ENCODE measurements at regions not wholly inside any gene's neighbourhood (a gene's known extent, or its start where the extent isn't known, plus 50 kb on each side); places are given as distances from the start of the nearest gene placed in this dataset.

- no peak for ATAC-seq
- no peak for TF ChIP-seq CREB5 (CRISPR knock-in tag; IDR thresholded peaks at IDR 0.05; ENCODE audit: low read depth)
- no peak for TF ChIP-seq ARNTL (CRISPR knock-in tag; IDR thresholded peaks at IDR 0.05; ENCODE audit: borderline replicate concordance, low read depth)
- no peak for TF ChIP-seq ISL1 (CRISPR knock-in tag; IDR thresholded peaks at IDR 0.05)
- no peak for TF ChIP-seq TOX (CRISPR knock-in tag; IDR thresholded peaks at IDR 0.05; ENCODE audit: borderline replicate concordance)
- no peak for TF ChIP-seq RARB (CRISPR knock-in tag; IDR thresholded peaks at IDR 0.05)
- no peak for TF ChIP-seq PATZ1 (CRISPR knock-in tag; IDR thresholded peaks at IDR 0.05; ENCODE audit: borderline replicate concordance)
Observed at GRCh38 chr3:14322667-14323295, 79.6 kb upstream of the SLC6A6 start.

DNA sequence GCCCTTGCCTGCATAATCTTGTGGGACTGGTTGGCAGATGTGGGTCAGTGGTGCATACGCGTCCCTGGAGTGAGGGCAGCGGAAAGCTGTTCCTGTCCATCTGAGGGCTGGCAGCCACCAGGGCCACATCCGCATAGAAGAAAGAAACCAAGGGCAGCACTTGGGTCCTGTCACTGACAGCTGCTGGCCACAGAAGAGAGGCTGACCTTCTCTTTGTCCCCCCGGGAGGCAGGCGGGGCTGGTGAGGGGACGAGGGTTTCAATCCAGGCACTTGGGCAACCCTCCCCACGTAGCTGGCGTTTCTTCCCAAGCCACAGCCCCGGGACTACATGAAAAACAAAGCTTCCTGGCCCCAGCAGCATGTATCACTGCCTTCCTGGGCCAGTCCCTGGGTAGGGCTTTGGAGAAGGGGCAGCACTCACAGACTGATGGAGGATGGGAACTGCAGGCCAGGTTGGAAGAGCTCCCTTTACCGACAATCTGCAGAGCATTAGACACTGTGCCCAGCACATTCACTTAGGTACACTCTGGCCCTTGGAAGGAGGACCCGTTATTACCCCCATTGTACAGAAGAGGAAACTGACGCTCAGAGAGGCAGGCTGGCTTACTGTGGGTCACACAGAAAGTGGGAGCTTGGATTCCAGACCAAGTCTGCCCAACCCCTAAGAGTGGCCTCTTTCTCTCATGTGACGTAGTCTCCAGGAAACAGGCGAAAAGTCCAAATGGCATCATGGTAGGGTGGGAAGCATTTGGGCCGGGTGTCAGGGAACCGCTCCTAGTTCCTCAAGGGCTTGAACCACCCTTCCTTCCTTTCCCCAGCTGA is 78.8 kb upstream of the SLC6A6 start:
- no peak for ATAC-seq
- TF ChIP-seq CSDC2 (CRISPR knock-in tag; IDR thresholded peaks at IDR 0.05) (no peak), CSRNP3 (CRISPR knock-in tag; IDR thresholded peaks at IDR 0.05) (no peak), GLIS3 (CRISPR knock-in tag; IDR thresholded peaks at IDR 0.05) (no peak), TSHZ2 (CRISPR knock-in tag; IDR thresholded peaks at IDR 0.05) (no peak), PATZ1 (CRISPR knock-in tag; IDR thresholded peaks at IDR 0.05; ENCODE audit: borderline replicate concordance) (no peak), TCF4 (CRISPR knock-in tag; IDR thresholded peaks at IDR 0.05; ENCODE audit: borderline replicate concordance) (no peak), SNAI2 (CRISPR knock-in tag; IDR thresholded peaks at IDR 0.05) (no peak)

DNA sequence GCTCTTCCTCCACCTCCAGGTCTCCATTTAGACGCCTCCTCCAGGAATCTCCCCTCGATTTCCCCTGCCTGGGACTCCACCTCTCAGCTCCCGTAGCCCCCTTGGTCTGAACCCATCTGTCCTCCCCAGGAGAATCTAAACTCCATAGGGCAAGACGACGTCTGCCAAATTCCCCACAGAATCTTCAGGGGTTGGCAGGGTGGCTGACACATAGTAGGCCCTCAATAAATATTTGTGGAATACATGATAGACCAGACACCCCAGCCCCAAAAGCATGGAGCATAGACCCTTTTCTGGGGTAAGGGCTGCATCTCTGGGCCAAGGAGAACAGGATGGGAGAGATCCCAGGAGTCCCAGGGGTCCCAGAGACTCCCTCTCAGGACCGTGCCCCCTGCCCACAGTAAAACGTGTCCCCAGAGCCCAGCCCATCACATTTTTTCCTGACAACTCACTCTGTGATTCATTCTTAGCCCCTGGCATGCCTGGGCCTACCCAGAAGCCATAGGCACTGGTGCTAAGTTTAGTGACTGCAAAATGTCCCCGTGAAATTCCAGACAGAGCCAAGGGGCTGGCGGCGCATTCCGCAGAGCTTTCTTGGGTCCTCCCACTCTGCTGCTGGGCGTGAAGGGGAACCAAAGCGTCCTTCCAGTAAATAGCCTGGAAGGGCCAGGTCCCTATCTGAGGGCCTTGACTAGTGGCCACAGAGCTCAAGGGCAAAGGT is 78.0 kb upstream of the SLC6A6 start:
- no peak for ATAC-seq
- TF ChIP-seq, protein P1, sequence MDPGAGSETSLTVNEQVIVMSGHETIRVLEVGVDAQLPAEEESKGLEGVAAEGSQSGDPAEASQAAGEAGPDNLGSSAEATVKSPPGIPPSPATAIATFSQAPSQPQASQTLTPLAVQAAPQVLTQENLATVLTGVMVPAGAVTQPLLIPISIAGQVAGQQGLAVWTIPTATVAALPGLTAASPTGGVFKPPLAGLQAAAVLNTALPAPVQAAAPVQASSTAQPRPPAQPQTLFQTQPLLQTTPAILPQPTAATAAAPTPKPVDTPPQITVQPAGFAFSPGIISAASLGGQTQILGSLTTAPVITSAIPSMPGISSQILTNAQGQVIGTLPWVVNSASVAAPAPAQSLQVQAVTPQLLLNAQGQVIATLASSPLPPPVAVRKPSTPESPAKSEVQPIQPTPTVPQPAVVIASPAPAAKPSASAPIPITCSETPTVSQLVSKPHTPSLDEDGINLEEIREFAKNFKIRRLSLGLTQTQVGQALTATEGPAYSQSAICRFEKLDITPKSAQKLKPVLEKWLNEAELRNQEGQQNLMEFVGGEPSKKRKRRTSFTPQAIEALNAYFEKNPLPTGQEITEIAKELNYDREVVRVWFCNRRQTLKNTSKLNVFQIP (CRISPR knock-in tag; IDR thresholded peaks at IDR 0.05; ENCODE audit: borderline replicate concordance, low read depth) = no peak
- no peak for TF ChIP-seq OSR1 (CRISPR knock-in tag; IDR thresholded peaks at IDR 0.05)

Data from SK-N-SH treated with all-trans-retinoic acid at 6 μM for 48 hours (cell line).